GM12891 (cell line): ENCODE measurements at regions not wholly inside any gene's neighbourhood (a gene's known extent, or its start where the extent isn't known, plus 50 kb on each side); places are given as distances from the start of the nearest gene placed in this dataset.

ENCODE experiments used
- DNase-seq: peaks from one replicate; pipeline ENCODE4 v3.0.0; 2011; ENCODE audit warnings: low spot score; ENCODE audit not compliant: insufficient read length
- FAIRE-seq: peaks from 2 replicates; lab custom pipeline; 2011; peaks lifted over from hg19 to GRCh38; lab: Jason Lieb, UNC
- PAX5 ChIP-seq: IDR thresholded peaks from 2 replicates; pipeline ENCODE4 v1.6.1; 2011; ENCODE audit warnings: low read length, moderate library complexity, mild to moderate bottlenecking; ENCODE audit not compliant: insufficient read depth, severe bottlenecking
- POLR2A ChIP-seq: IDR thresholded peaks from 2 replicates; pipeline ENCODE4 v1.6.1; 2011; ENCODE audit warnings: low read depth, low read length, control low read depth
- POLR2AphosphoS5 ChIP-seq: IDR thresholded peaks from 2 replicates; pipeline ENCODE4 v1.6.1; 2011; ENCODE audit warnings: low read depth, low read length, control low read depth
- POU2F2 ChIP-seq: IDR thresholded peaks from 2 replicates; pipeline ENCODE4 v1.6.1; 2011; ENCODE audit warnings: low read depth, mild to moderate bottlenecking, control low read depth, low read length, moderate library complexity
- SPI1 ChIP-seq: IDR thresholded peaks from 2 replicates; pipeline ENCODE4 v1.6.1; 2011; ENCODE audit warnings: low read depth, low read length, control low read depth
- TAF1 ChIP-seq: IDR thresholded peaks from 2 replicates; pipeline ENCODE4 v1.6.1; 2011; ENCODE audit warnings: low read depth, low read length, control low read depth

GRCh38 chr3:162992741-162993140 lies 1496.1 kb downstream of the OTOL1 start:
- FAIRE-seq, result no peak
- TF ChIP-seq PAX5 (no peak), TAF1 (no peak), POLR2AphosphoS5 (no peak), POU2F2 (no peak), POLR2A (no peak), SPI1 (no peak)
- no peak for DNase-seq

GRCh38 chr3:162994165-162994564 lies 1497.6 kb downstream of the OTOL1 start:
- no peak for FAIRE-seq
- DNase-seq, result no peak
- TF ChIP-seq POLR2A, result no peak
- no peak for TF ChIP-seq POU2F2
- TF ChIP-seq PAX5, result no peak
- TF ChIP-seq POLR2AphosphoS5, result no peak
- no peak for TF ChIP-seq TAF1
- no peak for TF ChIP-seq SPI1

- DNase-seq (no peak), FAIRE-seq (no peak)
- TF ChIP-seq TAF1 (no peak), POLR2AphosphoS5 (no peak), SPI1 (no peak), POLR2A (no peak), POU2F2 (no peak), PAX5 (no peak)
Observed at GRCh38 chr3:162996368-162996767, 1499.8 kb downstream of the OTOL1 start.

GRCh38 chr3:162998205-162998604 lies 1501.6 kb downstream of the OTOL1 start:
- DNase-seq (no peak), FAIRE-seq (no peak)
- TF ChIP-seq POU2F2 (no peak), POLR2A (no peak), TAF1 (no peak), PAX5 (no peak), POLR2AphosphoS5 (no peak), SPI1 (no peak)

- no peak for TF ChIP-seq SPI1
- TF ChIP-seq PAX5, result no peak
- TF ChIP-seq POU2F2, result no peak
- no peak for TF ChIP-seq POLR2AphosphoS5
- TF ChIP-seq TAF1, result no peak
- TF ChIP-seq POLR2A, result no peak
Observed at GRCh38 chr3:163011596-163011995, 1515.0 kb downstream of the OTOL1 start.

GRCh38 chr3:163016251-163016650 lies 1519.6 kb downstream of the OTOL1 start:
- TF ChIP-seq POU2F2 (no peak), PAX5 (no peak), SPI1 (no peak), TAF1 (no peak)
- FAIRE-seq (no peak), DNase-seq (no peak)

More at GRCh38 chr3:163011596-163011995, 1515.0 kb downstream of the OTOL1 start:
- FAIRE-seq (no peak), DNase-seq (no peak)

DNA sequence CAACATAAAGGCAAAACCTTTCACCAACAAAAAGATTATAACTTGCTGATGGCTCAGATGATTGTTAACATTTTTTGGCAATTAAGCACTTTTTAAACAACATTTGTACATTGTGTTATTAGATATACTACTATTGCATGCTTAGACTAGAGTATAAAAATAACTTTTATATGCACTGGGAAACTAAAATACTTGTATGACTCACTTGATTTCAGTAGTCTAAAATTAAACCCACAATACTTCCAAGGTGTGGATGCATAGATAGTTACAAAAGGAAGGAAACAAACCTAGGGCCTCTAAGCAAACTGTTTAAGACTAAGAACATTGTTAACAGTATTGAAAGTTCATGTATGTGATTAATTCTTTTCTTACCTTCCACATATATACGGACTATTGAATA lies 1521.5 kb downstream of the OTOL1 start:
- DNase-seq, result no peak
- FAIRE-seq, result no peak
- no peak for TF ChIP-seq POU2F2
- TF ChIP-seq PAX5, result no peak
- no peak for TF ChIP-seq POLR2A
- TF ChIP-seq TAF1, result no peak
- no peak for TF ChIP-seq SPI1
- TF ChIP-seq POLR2AphosphoS5, result no peak

GRCh38 chr3:163018664-163019063 lies 1522.1 kb downstream of the OTOL1 start:
- FAIRE-seq, result no peak
- no peak for TF ChIP-seq POLR2A
- TF ChIP-seq SPI1, result no peak
- no peak for DNase-seq

DNA sequence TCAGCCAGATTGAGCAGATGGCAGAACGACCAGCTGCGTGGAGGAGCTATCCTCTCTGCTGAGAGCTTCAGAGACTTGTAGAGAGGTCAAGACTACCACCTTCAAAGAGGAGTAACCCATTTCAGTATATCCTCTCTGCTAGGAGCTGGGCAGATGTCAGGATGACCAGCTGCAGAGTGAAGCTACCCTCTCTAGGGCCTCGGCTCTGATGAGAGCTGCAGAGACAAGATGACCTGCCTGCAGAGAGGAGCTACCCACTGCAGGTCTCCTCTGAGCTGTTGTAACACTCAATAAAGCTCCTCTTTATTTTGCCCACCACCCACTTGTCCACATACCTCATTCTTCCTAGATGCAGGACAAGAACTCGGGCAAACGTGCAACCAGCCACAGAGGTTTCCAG lies 1522.7 kb downstream of the OTOL1 start:
- TF ChIP-seq POU2F2 (no peak), POLR2AphosphoS5 (no peak), SPI1 (no peak), PAX5 (no peak), TAF1 (no peak), POLR2A (no peak)
- FAIRE-seq (no peak), DNase-seq (no peak)

DNA sequence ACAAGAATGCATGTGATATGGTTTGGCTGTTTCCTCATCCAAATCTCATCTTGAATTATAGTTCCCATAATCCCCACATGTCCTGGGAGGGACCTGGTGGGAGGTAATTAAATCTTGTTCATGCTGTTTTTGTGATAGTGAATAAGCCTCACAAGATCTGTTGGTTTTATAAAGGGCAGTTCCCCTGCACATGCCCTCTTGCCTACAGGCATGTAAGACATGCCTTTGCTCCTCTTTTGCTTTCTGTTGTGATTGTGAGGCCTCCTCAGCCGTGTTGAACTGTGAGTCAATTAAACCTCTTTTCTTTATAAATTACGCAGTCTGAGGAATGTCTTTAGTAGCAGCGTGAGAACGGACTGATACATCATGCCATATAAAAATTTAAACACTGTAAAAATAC lies 1537.0 kb downstream of the OTOL1 start:
- FAIRE-seq, result no peak
- no peak for DNase-seq
- TF ChIP-seq TAF1, result no peak
- TF ChIP-seq SPI1, result no peak
- TF ChIP-seq POLR2A, result no peak
- TF ChIP-seq PAX5, result no peak
- TF ChIP-seq POLR2AphosphoS5, result no peak
- no peak for TF ChIP-seq POU2F2
